ENCODE measurements at regions not wholly inside any gene's neighbourhood (a gene's known extent, or its start where the extent isn't known, plus 50 kb on each side); places are given as distances from the start of the nearest gene placed in this dataset.

DNA sequence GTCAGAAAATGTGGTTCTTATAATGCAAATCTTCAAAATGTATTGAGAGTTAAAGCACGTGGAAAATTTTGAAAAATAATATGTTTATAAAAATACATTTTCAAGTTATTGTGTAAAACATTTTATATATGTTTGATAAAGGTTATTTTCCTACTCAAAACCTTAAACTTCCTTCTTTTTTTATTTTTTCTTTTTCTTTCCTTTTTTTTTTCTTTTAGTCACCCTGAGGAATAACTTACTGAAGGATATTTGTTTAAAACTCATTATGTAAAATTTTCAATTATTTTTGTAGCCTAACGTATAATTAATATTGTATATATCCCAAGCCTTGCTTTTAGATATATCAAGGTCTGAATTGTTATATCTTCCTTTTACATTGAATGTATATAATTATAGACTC is 346.8 kb upstream of the GYPC start:
- ChIA-PET POLR2A (no interaction called here), RAD21 (ENCODE audit: unreplicated experiment) (no interaction called here), SMC1A (ENCODE audit: uncharacterized antibody, unreplicated experiment) (interaction anchor here (1.2 kb wide), 1 partner anchor 8 kb away, joined by 3 read pairs; no protein-coding TSS in a partner anchor), CTCF (no interaction called here)
- 0% methylated on average over 2 of the region's 2 CpGs for WGBS (ENCODE audit: insufficient coverage, insufficient replicate concordance, low lambda C conversion rate, missing lambda C conversion rate)
- H3K36me3 ChIP-seq (ENCODE audit: control insufficient read depth in 2 of 2, insufficient read depth in 2 of 2, low read length in 1 of 2) = no peaks in the 10 kb centered on the region
- no peak overlapping the region for H3K9ac ChIP-seq (ENCODE audit: control insufficient read depth, insufficient read depth, low read length)
- H3K4me1 ChIP-seq (ENCODE audit: control insufficient read depth, insufficient read depth, low read length) = no peaks in the 10 kb centered on the region
- no peak overlapping the region for H3K4me2 ChIP-seq (ENCODE audit: control insufficient read depth, insufficient read depth)
- H4K20me1 ChIP-seq (ENCODE audit: control insufficient read depth, insufficient read depth) = no peaks in the 10 kb centered on the region
- no peaks in the 10 kb centered on the region for H3K27me3 ChIP-seq (replicated peaks in 1 of 2; ENCODE audit: control insufficient read depth in 2 of 2, insufficient read depth in 2 of 2, low read length in 1 of 2)
- in situ Hi-C loops (cut with MboI) = no loop called here
- H3K27ac ChIP-seq (ENCODE audit: control insufficient read depth, insufficient read depth) = no peak overlapping the region
- DNase-seq (ENCODE audit: low read depth, low spot score) = no peak
- H3K4me3 ChIP-seq = no peak overlapping the region
- H3K79me2 ChIP-seq (ENCODE audit: control insufficient read depth, insufficient read depth, low read length) = no peaks in the 10 kb centered on the region
- intact Hi-C loops (cut with micrococcal nuclease; ENCODE audit: unreplicated experiment) = no loop called here
- FAIRE-seq = no peak
- no peaks in the 10 kb centered on the region for H3K9me3 ChIP-seq (replicated peaks; ENCODE audit: control insufficient read depth, insufficient read depth, low read length)
- no peak overlapping the region for H2AFZ ChIP-seq (ENCODE audit: control insufficient read depth, low read depth, low read length)
- BruUV-seq (replicated peaks) = no TSS peak
- no peak for ATAC-seq
- TF ChIP-seq ZBED1 (IDR thresholded peaks at IDR 0.05; ENCODE audit: borderline replicate concordance) = no peak
- TF ChIP-seq, protein P1, sequence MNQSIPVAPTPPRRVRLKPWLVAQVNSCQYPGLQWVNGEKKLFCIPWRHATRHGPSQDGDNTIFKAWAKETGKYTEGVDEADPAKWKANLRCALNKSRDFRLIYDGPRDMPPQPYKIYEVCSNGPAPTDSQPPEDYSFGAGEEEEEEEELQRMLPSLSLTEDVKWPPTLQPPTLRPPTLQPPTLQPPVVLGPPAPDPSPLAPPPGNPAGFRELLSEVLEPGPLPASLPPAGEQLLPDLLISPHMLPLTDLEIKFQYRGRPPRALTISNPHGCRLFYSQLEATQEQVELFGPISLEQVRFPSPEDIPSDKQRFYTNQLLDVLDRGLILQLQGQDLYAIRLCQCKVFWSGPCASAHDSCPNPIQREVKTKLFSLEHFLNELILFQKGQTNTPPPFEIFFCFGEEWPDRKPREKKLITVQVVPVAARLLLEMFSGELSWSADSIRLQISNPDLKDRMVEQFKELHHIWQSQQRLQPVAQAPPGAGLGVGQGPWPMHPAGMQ (IDR thresholded peaks at IDR 0.05; ENCODE audit: borderline replicate concordance) = no peak
- no peak for TF ChIP-seq CBX5 (IDR thresholded peaks at IDR 0.05; ENCODE audit: low read depth)
- TF ChIP-seq KDM1A (IDR thresholded peaks at IDR 0.05; ENCODE audit: borderline replicate concordance) = no peak
- no peak for TF ChIP-seq DPF2 (IDR thresholded peaks at IDR 0.05)
- TF ChIP-seq, protein P2, sequence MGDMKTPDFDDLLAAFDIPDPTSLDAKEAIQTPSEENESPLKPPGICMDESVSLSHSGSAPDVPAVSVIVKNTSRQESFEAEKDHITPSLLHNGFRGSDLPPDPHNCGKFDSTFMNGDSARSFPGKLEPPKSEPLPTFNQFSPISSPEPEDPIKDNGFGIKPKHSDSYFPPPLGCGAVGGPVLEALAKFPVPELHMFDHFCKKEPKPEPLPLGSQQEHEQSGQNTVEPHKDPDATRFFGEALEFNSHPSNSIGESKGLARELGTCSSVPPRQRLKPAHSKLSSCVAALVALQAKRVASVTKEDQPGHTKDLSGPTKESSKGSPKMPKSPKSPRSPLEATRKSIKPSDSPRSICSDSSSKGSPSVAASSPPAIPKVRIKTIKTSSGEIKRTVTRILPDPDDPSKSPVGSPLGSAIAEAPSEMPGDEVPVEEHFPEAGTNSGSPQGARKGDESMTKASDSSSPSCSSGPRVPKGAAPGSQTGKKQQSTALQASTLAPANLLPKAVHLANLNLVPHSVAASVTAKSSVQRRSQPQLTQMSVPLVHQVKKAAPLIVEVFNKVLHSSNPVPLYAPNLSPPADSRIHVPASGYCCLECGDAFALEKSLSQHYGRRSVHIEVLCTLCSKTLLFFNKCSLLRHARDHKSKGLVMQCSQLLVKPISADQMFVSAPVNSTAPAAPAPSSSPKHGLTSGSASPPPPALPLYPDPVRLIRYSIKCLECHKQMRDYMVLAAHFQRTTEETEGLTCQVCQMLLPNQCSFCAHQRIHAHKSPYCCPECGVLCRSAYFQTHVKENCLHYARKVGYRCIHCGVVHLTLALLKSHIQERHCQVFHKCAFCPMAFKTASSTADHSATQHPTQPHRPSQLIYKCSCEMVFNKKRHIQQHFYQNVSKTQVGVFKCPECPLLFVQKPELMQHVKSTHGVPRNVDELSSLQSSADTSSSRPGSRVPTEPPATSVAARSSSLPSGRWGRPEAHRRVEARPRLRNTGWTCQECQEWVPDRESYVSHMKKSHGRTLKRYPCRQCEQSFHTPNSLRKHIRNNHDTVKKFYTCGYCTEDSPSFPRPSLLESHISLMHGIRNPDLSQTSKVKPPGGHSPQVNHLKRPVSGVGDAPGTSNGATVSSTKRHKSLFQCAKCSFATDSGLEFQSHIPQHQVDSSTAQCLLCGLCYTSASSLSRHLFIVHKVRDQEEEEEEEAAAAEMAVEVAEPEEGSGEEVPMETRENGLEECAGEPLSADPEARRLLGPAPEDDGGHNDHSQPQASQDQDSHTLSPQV (IDR thresholded peaks at IDR 0.05) = no peak
- TF ChIP-seq HDGF (IDR thresholded peaks at IDR 0.05) = no peak
- TF ChIP-seq, protein P3, sequence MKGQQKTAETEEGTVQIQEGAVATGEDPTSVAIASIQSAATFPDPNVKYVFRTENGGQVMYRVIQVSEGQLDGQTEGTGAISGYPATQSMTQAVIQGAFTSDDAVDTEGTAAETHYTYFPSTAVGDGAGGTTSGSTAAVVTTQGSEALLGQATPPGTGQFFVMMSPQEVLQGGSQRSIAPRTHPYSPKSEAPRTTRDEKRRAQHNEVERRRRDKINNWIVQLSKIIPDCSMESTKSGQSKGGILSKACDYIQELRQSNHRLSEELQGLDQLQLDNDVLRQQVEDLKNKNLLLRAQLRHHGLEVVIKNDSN (IDR thresholded peaks at IDR 0.05; ENCODE audit: borderline replicate concordance, extremely low read length, insufficient read depth, low read depth, low read length) = no peak
- TF ChIP-seq, protein P4, sequence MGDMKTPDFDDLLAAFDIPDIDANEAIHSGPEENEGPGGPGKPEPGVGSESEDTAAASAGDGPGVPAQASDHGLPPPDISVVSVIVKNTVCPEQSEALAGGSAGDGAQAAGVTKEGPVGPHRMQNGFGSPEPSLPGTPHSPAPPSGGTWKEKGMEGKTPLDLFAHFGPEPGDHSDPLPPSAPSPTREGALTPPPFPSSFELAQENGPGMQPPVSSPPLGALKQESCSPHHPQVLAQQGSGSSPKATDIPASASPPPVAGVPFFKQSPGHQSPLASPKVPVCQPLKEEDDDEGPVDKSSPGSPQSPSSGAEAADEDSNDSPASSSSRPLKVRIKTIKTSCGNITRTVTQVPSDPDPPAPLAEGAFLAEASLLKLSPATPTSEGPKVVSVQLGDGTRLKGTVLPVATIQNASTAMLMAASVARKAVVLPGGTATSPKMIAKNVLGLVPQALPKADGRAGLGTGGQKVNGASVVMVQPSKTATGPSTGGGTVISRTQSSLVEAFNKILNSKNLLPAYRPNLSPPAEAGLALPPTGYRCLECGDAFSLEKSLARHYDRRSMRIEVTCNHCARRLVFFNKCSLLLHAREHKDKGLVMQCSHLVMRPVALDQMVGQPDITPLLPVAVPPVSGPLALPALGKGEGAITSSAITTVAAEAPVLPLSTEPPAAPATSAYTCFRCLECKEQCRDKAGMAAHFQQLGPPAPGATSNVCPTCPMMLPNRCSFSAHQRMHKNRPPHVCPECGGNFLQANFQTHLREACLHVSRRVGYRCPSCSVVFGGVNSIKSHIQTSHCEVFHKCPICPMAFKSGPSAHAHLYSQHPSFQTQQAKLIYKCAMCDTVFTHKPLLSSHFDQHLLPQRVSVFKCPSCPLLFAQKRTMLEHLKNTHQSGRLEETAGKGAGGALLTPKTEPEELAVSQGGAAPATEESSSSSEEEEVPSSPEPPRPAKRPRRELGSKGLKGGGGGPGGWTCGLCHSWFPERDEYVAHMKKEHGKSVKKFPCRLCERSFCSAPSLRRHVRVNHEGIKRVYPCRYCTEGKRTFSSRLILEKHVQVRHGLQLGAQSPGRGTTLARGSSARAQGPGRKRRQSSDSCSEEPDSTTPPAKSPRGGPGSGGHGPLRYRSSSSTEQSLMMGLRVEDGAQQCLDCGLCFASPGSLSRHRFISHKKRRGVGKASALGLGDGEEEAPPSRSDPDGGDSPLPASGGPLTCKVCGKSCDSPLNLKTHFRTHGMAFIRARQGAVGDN (IDR thresholded peaks at IDR 0.05) = no peak
- TF ChIP-seq CBFB (IDR thresholded peaks at IDR 0.05; ENCODE audit: low read depth) = no peak
- no peak for TF ChIP-seq EGR1 (IDR thresholded peaks at IDR 0.05; ENCODE audit: borderline replicate concordance in 1 of 2, low read depth in 2 of 2, low read length in 2 of 2)
- no peak for TF ChIP-seq SP1 (IDR thresholded peaks at IDR 0.05; ENCODE audit: low read depth, low read length)
- no peak for TF ChIP-seq JUNB (IDR thresholded peaks at IDR 0.05)
- TF ChIP-seq, protein P5, sequence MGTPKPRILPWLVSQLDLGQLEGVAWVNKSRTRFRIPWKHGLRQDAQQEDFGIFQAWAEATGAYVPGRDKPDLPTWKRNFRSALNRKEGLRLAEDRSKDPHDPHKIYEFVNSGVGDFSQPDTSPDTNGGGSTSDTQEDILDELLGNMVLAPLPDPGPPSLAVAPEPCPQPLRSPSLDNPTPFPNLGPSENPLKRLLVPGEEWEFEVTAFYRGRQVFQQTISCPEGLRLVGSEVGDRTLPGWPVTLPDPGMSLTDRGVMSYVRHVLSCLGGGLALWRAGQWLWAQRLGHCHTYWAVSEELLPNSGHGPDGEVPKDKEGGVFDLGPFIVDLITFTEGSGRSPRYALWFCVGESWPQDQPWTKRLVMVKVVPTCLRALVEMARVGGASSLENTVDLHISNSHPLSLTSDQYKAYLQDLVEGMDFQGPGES (IDR thresholded peaks at IDR 0.05) = no peak
- no peak for TF ChIP-seq GATAD2B (conservative IDR thresholded peaks at IDR 0.05; ENCODE audit: low read depth)

Data from GM12878 (cell line).